Effector CD4-positive, alpha-beta T cell (primary cell): ENCODE measurements at regions not wholly inside any gene's neighbourhood (a gene's known extent, or its start where the extent isn't known, plus 50 kb on each side); places are given as distances from the start of the nearest gene placed in this dataset.
"Not testable (repeated sequence)": the region's sequence is repeated elsewhere in the genome, so short reads cannot be mapped to it uniquely, and the experiment has no call there.

Experiments used
- DNase-seq: peaks from one replicate; pipeline ENCODE4 v3.0.0-alpha.2; 2020

DNA sequence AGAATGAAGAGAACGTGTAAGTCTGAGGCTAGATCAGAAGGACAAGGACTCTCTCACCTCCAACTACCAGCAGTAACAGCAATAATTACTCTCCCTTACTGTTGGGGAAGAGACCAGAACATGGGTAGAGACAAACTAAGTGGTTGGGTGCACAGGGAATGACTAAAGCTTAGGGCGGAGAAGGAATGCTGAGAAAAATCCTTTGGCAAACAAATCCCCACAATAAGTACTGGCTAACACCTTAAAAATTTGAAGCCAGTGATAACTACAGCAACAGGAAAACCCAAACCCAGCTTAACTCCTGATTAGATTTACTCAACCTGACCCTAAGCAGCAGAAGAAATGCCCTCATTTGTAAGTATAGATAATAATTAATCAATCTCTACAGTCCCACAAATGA lies 759.0 kb downstream of the AACS start:
- no peak for DNase-seq

DNA sequence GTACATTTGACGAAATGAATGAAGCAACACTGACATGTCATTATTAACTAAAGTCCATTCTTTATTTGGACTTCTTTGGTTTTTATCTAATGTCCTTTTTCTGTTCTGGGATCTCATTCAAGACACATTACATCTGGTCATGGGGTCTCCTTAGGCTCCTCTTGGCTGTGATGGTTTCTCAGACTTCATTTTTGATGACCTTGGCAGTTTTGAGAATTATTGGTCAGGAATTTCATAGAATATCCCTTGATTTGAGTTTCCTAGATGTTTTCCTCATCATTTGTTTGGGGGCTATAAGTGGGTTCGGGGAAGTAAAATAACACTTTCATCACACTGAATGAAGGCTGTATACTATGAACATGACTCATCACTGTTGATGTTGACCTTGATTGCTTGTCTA lies 770.6 kb downstream of the AACS start:
- no peak for DNase-seq

DNA sequence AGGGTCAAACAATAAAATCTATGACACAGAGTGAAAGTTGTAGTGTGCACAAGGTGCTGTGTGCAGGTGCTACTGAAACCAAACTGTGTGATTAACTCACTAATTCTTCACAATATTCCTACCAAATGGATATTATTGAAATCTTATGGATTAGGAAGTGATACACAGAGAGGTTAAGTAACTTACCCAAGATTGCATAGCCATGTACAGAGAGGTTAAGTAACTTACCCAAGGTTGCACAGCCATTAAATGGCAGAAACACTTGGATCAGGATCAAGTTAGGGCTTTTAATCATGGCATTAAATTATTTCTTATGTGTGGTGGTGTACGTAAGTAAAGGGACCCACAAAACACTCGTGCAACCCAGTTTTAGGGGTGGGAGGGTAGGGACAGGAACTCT lies 771.4 kb downstream of the AACS start:
- DNase-seq = no peak

DNA sequence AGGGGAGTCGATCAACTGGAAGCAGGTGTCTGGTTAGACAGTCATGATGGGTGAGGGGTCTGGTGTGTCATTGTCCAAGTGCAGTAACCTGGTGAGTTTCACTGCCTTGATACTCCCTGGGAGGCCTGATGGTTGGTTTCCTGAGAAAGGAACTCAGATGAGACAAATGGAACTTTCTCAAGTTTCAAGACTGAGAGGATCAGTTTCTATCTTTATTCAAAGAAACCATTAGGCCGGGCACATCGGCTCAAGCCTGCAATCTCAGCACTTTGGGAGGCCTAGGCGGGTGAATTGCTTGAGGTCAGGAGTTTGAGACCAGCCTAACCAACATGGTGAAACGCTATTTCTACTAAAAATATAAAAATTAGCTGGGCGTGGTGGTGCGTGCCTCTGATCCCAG lies 776.1 kb downstream of the AACS start:
- no peak for DNase-seq

DNA sequence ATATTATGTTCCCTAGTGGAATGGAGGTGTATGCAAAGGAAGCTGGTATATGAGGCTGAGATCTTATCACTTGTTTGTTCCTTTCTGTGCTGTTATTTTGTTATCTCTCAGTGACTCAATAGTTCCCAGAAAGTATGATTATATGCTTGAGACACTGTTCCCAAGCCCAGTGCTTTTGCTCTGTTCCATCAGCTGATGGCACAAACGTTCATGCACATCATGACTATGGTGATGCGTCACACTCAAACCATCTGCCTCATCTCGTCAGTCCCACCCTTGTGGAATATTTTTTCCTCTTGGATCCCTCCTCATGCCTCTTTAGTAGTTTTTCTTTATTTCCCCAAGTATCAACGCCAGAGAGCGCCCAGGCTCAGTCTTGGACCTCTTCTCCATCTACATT lies 786.9 kb downstream of the AACS start:
- no peak for DNase-seq

DNA sequence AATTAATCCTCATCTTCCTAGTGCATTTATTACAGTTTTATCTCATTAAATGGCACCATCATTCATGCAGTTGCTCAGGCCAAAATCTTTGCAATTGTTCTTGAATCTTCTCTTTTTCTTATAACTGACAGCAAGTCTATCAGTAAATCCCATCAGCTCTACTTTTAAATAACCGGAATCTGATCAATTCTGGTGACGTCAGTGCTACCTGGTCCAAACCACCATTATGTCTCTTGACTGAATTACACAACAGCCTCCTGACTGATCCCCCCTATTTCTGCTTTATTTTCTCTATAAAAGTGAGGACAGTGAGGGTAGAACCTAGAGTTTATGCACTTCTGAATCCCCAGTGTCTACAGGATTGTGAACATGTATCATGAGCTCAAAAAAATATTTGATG lies 787.4 kb downstream of the AACS start:
- DNase-seq = no peak

DNA sequence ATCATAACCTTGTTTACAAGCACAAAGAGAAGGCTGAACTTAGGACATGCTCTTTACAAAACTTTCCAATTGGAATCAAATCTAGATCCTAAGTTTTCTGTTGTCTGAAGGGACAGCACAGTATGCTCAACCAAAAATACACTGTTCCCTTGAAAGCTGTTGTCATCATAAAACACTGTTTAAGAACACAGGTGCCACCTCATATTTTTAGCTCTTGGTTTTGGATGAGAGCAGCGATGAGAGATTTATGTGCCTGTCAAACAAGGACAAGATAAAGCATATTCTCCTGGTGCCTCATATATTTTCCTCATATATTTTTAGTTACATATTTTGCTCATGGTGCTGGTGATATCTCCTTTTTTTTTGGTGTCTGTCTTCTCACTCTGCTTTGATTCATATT lies 788.4 kb downstream of the AACS start:
- no peak for DNase-seq

DNA sequence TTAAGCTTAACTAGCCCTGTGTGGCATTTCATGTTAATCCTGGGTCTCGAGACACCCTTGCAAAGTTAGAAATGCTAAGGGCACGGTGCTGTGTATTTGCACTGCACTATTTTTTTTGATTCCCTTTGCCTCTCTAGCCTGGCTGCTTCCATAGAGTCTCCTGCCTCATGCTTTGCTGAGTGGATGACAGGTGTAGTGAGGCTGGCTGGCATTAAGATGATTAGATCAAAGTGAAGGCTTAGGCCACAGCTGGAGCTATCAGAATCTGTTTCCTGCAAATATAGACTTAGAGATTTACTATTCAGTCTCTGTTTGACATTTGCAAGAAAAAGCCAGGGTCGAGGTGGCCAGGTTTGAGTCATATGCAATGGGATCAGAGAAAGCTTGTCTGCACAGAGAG lies 791.1 kb downstream of the AACS start:
- no peak for DNase-seq

DNA sequence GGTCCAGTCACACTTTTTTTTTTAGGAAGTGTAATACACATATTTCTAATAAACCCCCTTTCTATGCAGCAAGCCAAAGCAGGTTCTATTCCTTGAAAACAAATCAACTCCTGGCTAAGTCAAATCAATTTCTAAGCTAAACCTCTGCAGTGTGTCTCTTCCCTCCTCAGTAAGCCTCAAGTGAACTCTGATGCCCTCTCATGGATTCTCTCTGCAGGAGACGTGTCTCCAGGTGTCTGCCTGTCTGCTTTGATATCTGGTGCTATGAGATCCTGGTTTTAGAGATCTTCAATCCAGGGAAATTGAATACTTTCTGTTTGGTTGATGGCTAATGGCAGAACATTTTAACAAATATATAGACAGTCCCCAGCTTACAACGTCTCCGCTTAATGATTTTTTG lies 791.7 kb downstream of the AACS start:
- no peak for DNase-seq

DNA sequence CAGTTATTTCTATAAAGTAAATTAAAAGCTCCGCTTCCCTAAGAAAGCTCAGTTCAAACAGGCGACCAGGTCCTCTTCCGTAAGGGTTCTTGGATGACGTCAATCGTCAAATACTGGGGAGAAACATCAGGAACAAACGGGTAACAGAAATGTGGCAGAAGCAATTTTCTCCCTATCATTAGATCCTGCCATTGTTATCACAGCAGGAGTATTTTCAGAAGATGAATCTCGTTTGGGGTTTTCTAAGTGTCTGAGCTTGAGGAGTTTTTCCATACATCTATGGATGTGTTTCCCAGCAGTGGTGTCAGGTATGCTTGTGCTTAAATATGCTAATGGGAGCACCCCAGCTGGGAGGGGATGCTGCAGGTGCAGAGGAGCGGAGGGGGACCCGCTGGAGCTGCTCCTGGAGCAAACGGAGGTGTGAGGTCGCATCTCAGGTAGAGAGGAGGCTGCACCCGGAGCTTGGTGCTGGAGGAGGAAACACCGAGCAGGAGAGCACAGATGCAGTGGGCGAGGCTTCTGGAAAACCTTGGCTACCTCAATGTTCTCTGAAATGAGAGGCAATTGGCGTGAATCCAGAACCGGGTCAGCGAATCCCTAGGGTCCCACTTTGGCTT lies 795.5 kb downstream of the AACS start:
- no peak for DNase-seq

DNA sequence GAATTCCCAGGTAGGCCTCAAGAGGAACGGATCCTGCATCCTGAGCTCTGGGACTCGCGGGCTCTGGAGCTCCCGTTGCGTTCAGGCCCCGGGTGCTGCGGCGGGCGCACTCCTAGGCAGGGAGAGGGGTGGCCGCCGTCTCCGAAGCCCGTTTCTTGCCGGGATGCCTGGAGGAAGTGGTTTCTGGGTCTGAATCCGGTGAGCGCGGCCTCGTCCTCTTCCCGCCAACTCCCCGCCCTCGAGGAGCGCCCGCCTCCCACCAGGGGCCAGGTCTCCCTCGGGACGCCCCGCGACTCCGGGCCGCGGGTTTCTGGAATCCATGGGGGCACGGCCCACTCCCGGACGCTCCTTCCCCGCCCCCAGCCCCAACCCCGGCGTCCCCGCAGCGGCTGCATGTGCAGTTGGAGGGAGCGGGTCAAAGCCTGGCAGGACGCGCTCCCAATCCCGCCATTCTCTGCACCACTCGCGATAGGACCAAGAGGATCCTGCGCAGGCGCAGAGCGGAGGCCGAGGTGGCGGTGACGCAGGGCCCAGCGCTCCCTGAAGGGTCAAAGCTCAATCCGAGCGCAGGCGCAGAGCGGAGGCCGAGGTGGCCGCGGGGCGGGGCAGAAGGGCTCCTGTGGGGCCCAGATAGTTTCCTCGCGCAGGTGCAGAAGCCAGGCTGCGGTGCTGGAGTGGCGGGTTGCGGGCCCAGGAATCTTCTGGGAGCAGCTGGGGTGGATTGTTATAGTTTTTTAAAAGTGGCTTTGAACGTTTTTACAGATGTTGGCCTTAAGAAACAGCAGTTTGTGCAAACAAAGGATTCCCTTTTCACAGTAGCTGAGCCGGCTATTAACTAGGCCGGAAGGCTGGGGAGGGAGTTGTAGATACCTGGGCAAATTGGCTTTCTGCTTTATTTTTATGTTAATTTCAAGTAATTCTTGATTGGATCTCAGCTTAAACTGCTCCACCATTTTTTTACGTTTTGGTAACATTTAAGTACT lies 796.4 kb downstream of the AACS start:
- no peak for DNase-seq

DNA sequence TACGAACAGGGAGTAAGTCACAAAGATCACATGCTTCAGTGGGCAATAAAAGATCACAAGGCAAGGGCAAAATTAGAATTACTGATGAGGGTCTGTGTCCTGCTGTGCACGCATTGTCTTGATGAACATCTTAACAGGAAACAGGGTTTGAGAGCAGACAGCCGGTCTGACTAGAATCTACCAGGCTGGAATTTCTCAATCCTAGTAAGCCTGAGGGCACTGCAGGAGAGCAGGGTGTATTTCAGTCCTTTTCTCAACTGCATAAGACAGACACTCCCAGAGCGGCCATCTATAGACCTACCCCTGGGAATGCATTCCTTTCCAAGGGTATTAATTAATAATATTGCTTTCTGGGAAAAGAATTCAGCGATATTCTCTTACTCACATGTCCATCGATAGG lies 800.0 kb downstream of the AACS start:
- not testable (repeated sequence) for DNase-seq

DNA sequence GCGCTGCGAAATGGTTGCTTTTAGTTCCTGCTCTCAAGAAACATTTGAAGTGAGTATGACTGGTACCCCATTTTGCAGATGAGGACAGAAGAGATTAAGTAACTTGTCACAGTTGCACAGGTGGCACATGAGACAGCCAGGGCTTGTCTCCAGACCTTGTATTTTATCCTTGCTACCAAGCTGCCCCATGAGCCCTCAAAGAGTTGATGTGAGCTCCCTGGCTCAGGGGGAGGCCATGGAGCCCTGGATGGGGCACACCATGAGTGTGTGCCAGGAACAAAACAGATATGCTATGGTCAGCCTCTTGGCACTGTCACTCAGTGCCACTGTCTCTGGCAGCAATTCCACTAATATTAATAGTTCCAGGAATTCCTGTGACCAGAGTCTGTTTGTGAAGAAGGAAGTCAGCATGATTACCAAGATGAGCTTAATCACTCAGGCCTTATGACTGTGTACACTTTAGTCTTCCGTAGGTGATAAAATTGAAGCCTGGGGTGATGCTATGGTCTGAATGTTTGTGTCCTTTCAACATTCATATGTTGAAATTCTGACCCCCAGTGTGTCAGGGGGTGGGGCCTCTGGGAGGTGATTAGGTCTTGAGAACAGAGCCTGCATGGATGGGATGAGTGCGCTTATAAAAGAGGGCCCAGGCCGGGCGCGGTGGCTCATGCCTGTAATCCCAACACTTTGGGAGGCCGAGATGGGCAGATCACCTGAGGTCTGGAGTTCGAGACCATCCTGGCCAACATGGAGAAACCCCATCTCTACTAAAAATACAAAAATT lies 806.8 kb downstream of the AACS start:
- DNase-seq = no peak

DNA sequence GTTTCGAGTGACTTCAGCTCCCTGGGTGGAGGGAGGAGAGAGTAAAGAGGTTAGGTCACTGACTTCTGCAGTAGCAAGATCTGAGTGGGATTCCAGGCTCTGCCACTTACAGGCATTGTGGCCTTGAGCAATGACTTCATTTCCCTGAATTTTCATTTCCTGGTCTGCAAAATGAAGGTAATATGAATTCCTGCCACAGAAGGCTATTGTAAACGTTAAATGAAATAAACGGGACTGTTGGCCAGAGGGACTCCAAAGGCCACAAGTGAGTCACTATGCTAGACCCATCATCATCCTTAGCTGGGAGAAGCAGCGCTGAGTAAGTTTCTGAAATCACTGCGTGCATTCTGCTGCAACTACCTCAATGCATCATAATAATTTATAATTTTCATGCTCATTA lies 807.8 kb downstream of the AACS start:
- DNase-seq = no peak

DNA sequence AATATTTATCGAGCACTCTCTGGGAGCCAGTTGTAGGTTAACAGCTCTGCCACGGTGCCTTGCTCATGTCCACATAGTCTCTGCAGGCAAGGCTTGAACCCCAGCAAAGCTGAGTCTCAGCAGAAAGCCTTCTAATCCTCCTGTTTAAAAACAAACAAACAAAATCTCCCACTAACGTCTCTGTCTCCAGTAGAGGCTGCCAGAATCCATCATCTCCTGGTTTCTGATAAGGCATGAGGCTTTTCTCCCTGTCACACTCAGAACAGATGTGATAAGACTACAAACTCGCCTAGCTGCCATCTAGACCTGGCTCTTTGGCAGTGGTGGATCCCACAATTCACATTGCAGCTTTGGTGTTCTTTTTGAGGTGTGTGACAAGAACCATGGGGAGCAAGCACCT lies 813.2 kb downstream of the AACS start:
- no peak for DNase-seq

DNA sequence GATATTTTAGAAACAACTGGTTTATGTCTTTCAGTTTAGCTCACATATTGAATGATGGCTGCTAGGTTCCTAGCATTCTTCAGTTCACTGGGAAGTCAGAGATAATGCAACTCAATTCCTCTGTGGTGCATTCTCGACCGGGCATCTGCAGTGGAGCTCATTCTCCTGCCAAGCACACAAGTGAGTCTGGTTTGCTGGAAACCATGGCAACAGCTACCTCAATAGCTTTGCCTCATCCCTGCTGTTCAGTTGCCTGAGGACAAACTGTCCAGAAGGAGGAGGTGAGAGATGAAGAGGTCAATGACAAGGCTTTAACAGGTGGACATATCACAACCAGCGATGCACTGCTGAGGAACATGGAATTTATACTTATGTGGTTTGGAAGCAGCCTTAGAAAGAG lies 816.9 kb downstream of the AACS start:
- DNase-seq = no peak

DNA sequence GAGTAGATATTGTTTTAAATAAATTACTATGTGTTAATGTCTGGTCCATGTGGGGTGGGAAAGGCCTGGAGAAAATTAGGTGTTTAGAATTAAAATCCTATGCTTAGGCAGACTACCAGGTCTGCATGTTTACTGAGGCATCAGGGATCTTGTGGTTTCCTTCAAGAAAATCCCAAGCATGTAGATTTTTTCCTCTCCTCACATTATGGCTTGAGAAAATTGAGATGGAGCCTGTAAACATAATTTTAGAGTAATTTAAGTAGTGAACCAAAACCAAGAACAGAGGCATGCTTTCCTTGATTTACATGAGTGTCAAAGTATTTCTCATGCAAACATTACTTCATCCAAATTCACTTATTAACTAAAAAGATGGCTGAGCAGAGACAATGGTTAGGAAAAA lies 823.7 kb downstream of the AACS start:
- no peak for DNase-seq

DNA sequence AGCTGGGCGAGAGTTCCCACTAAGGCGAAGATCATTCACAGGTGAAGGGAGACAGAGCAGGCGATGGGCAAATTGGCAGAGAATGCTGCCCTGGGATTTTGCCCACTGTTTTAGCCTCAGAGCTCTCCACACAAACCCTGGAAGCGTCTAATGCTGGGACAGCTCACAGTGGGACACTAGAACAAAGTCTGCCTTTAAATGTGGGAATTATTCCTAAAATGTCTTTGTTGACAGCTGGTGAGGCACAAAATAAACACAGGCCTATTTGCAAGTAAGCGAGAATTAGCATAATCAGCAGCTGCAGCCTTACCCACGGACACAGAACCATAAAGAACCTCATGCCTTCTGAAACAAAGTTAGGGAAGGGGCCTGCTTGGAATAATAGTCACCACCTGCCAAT lies 824.5 kb downstream of the AACS start:
- no peak for DNase-seq

DNA sequence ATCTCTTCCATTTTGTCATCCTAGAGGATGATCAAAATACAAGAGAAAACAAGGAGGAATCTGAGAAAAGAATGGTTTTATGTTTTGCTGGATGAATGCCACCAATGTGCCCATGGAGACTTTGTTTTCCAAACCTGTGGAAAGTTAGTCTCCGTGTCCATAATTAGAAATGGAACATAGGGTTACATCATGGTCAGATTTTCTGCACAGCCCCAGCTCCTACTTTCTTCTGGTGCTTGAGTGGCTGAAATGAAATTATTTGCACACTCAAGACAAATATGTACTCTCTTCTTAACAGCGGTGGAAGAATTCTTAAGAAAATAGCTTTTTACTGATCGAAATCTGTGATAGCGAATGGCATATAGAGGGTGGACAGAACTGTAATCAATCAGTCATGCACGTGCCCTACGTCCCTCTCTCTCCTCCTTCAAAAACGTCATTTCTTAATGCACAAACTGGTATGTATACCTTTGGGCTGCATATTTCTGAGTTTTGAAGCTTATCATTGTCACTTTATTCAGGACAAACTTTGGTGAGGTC lies 825.2 kb downstream of the AACS start:
- DNase-seq = no peak

DNA sequence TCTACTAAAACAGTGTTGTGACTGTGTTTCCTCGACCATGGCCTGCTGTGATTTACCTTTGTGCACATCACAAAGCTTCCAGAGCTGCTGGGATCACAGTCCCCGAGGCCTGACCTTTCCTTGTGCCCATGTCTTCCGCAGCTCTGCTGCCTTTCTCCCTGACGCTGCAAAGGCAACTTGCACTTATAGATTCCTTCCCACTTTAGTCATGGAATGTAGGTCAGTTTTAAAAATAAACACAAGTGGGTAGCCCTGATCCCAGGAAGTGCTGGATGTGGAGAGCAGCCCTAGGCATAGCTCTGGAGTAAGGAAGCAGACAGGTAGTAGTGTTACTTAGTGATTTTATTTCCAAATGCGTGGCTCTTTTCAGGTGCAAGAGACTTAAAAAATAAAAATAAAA lies 825.7 kb downstream of the AACS start:
- no peak for DNase-seq

DNA sequence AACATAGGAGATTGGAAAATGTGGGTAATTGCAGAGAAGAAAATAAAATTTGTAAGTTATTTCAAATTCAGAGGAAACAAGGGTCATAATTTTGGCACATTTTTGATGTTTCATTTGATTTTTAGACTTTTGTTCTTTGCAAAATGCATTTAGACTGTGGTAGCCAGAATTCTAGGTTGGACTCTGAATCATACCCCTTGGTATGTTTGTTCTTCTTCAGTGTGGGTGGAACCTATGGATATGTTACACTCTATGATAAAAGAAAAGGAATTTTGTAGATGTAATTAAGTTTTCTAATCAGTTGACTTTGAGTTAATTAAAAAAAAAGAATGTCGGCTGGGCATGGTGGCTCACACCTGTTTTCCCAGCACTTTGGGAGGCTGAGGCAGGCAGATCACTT lies 827.0 kb downstream of the AACS start:
- no peak for DNase-seq

DNA sequence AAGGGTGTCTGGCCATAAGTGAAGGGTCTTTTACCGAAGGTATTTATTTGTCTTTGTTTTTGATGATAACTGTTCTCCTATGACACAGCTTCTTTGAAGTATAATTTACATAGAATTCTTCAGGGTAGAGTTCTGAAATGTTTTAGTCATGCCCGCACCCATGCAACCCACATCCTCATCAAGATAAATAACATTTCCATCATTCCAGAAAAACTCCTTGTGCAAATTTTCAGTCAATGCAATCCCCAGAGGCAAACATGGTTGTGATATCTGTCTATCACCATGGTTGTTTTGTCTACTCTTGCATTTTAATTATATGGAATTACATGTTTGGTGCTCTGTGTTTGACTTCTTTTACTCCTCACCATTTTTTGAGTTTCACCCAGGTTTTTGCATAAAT lies 837.8 kb downstream of the AACS start:
- DNase-seq = no peak

DNA sequence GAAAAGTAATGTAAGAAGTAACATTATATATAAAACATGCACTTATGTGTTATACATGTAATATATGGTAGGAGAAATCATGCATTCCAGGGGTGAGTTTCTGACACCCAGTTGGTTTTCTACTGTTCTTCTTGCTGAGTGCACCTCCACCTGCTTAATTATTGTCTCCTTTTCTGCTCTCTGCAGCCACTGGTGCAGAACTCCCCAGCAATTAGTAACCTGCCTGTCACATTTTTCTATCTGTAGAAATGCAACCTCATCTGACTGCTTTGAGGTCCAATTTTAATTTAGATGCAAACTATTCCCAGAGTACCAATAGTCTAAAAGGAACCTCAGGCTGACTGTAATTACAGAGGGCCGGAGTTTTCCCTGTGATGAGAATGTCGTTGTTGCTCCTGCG lies 842.1 kb downstream of the AACS start:
- no peak for DNase-seq
